Stimulated activated CD4-positive, alpha-beta T cell treated with anti-CD3 and anti-CD28 coated beads, Interleukin-12 subunit alpha, Interleukin-12 subunit beta, amount 100 ng/mL, for 4 hours (primary cell): ENCODE measurements at regions not wholly inside any gene's neighbourhood (a gene's known extent, or its start where the extent isn't known, plus 50 kb on each side); places are given as distances from the start of the nearest gene placed in this dataset.
"Not testable (repeated sequence)": the region's sequence is repeated elsewhere in the genome, so short reads cannot be mapped to it uniquely, and the experiment has no call there.

ENCODE experiments used
- DNase-seq: peaks from one replicate; pipeline ENCODE4 v3.0.0-alpha.2; 2020

GRCh38 chr7:79952399-79952798 is 182.2 kb upstream of the GNAI1 start:
- DNase-seq: no peak

DNA sequence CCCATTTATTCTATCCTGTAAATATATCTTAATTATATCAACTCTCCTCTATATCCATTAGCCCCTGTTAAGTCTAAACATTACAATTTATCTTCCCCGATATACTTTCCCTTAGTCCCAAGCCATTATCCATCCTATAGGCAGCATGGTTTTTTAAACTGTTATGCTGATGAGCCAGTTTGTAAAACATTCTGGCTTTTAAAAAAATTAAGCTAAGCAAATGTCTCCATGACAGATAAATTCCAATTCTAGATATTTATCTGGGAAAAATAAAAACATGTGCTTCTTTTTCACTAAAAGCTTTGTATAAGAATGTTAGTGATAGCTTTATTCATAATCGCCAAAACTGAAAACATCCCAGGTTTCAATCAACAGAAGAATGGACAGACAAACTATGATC is 183.2 kb upstream of the GNAI1 start:
- no peak for DNase-seq

- DNase-seq: no peak
Observed at GRCh38 chr7:79949778-79950177, 184.9 kb upstream of the GNAI1 start.

- DNase-seq: no peak
Observed at GRCh38 chr7:79936281-79936983, 198.2 kb upstream of the GNAI1 start.

DNA sequence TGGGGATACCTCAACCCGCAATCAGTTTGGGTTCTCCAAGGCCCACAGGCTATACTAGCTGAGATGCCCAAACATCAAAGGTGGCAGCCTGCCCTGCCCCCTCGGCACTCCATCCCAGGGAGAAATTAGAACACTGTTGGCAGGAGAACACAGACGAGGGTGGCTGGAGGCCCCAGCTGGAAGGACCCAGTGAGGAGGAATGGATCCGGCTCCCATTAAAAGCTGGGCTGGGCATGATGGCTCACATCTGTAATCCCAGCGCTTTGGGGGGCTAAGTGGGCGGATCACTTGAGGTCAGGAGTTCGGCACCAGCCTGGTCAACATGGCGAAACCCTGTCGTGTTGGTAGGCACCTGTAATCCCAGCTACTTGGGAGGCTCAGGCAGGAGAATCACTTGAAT is 199.9 kb upstream of the GNAI1 start:
- DNase-seq: no peak

- DNase-seq: no peak
Observed at GRCh38 chr7:79933144-79933543, 201.5 kb upstream of the GNAI1 start.

DNA sequence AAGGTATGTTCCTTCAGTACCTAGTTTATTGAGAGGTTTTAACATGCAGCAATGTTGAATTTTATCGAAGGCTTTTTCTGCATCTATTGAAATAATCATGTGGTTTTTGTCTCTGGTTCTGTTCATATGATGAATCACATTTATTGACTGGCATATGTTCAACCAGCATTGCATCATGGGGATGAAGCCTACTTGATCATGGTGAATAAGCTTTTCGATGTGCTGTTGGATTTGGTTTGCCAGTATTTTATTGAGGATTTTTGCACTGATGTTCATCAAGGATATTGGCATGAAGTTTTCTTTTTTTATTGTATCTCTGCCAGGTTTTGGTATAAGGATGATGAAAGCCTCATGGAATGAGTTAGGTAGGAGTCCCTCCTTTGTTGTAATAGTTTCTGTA is 204.0 kb upstream of the GNAI1 start:
- DNase-seq: no peak

GRCh38 chr7:79927116-79927515 is 207.5 kb upstream of the GNAI1 start:
- DNase-seq: no peak

- no peak for DNase-seq
Observed at GRCh38 chr7:79923953-79924352, 210.7 kb upstream of the GNAI1 start.

GRCh38 chr7:79922894-79923293 is 211.7 kb upstream of the GNAI1 start:
- no peak for DNase-seq

DNA sequence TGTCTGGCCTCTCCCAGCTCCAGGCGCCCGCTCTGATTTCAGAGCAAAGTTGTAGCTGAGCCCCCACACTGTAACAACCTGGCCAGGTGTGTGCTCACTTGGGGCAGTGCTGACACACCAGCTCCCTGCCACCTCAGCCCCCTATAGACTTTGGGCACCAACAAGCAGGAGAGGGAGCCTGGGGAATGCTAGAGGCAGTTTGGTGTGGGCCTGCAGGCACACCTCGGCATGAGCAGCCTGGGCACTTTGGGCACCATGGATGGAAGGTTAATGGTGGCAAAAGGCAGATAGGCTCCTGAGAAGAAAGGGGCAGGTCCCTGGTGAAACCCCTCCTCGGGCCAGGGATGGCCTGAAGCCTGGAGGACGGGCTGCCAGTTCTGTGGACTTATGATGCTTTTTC is 212.7 kb upstream of the GNAI1 start:
- no peak for DNase-seq

DNA sequence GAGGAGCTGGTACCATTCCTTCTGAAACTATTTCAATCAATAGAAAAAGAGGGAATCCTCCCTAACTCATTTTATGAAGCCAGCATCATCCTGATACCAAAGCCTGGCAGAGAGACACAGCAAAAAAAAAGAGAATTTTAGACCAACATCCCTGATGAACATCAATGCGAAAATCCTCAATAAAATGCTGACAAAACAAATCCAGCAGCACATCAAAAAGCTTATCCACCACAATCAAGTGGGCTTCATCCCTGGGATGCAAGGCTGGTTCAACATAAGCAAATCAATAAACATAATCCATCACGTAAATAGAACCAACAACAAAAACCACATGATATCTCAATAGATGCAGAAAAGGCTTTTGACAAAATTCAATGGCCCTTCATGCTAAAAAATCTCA is 216.0 kb upstream of the GNAI1 start:
- DNase-seq: not testable (repeated sequence)

GRCh38 chr7:79915346-79915745 is 219.3 kb upstream of the GNAI1 start:
- DNase-seq: not testable (repeated sequence)

DNA sequence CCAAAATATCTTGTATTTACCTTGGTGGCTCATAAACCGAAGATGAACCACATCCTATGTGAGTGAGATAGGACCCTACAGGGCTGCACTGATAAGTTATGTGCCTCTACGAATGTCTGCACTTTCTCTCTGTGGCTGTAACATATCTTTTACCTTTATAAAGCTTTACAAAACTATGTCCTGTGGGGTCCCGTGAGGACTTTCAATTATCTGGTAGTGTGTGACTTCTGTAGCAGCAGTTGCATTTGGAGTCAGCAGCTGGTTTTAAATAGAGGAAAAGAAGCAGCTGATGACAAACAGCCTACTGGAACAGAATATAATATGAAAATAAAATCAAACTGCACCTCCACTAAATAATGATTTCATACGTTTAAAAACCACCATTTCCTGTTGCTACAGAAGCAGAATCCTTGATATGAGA is 222.4 kb upstream of the GNAI1 start:
- DNase-seq: no peak

DNA sequence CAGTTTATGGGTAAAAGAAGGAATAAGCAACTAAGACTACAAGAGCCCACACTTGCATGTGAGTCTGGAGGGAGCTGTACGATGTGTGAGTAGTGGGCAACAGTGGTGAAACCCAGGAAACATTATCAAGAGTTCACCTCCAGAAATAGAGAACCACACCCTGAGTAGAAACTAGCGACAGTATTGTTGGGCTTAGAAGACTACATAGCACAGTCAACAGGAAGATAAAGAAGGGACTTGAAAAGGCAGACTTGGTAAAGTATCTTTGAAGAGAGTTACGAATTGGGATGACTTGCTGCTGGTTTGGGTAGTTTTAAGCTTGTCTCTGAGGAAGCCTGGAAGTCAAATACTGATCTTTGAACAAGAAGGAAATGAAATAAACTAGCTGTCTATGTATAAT is 223.2 kb upstream of the GNAI1 start:
- DNase-seq: no peak

DNA sequence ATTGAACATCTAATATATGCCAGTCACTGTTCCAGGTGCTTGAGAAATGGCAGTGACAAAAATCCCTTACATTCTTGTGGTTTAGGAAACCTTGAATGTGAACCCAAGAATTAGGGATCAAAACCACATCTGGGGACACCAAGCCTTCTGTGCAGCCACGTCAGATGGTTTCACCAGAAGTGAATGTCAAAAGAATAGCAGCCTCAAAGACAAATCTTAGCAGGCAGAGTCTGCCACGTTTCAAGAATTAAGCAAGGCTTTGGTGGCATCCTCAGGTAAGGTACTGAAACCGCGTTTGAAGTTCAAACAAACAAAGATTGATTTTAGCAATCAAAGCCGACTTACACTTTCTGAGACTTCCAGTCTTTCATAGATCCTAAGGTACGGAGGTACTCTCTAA is 225.5 kb upstream of the GNAI1 start:
- no peak for DNase-seq

DNA sequence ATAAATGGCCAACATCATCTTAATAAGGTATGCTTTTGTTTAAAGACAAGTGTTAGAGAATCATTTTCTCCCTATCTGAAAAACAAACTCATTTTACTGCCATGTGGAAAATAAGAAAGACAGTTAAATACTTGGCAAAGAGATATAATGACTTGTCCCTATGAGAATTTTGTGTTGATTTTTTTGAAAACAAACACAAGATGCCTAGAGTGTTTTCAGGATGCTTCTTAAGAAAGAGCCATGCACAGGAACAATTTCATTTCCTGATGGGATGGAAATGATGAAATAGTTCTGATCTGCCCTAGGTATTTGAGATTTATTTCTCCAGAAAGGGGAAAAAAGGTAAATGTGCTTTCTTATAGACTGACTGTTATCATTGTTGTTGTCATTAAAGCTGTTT is 237.5 kb upstream of the GNAI1 start:
- no peak for DNase-seq

GRCh38 chr7:79893991-79894390 is 240.6 kb upstream of the GNAI1 start:
- no peak for DNase-seq

DNA sequence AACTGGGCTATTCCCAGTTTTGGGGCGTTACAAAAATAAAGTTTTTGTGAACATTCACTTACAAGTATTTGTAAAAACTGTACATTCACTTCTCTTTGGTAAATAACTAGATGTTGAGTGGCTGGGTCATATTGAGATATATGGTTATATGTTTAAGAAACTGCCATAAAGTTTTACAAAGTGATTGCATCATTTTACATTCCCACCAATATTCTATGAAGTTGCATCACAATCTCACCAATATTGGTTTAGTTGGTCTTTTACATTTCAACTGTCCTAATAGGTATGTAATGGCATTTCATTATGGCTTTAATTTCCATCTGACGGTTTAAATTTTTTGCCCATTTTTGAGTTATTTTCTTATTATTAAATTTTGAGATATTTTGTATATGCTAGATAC is 251.7 kb upstream of the GNAI1 start:
- DNase-seq: no peak

- DNase-seq: no peak
Observed at GRCh38 chr7:79880312-79880711, 254.3 kb upstream of the GNAI1 start.

- DNase-seq: no peak
Observed at GRCh38 chr7:79877874-79878465, 256.7 kb upstream of the GNAI1 start.

DNA sequence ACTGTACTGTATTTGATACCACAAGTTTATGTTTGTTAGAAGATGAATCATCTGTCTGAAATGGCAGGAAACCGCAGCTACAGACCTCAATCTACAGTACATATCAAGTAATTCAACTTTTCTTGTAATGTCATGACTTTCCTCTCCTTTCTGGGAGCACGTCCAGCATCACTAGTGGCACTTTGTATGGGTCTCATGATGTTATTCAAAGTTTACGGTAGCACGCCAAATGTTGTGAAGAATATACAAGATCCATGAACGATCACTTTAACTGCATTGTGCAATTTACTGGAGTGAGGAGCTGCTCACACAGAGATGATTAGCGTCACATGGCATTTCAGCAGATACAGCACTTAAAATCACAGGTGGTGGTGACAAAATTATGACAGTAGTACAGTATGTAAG is 257.8 kb upstream of the GNAI1 start:
- no peak for DNase-seq

GRCh38 chr7:79874797-79875196 is 259.8 kb upstream of the GNAI1 start:
- no peak for DNase-seq

DNA sequence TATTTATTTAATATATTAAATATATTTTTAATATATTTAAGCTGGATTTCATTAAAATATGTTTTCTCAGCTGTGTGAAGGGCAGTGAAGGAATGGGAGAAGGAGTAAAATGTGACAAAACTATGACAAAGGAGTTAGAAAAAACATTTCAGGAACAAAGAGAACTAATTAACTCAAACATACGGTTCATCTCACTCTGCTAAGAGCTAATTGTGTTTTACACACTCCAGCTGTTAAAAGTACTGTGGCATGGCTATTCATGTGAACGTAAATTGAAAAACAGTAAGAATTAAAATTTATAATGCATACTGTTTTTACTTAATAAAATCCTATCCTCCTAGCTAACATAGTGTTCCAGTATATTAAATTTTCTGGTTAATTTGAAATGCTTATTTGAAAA is 262.5 kb upstream of the GNAI1 start:
- DNase-seq: no peak

- no peak for DNase-seq
Observed at GRCh38 chr7:79868010-79868409, 266.6 kb upstream of the GNAI1 start.
